GM12873 (cell line): ENCODE measurements at regions not wholly inside any gene's neighbourhood (a gene's known extent, or its start where the extent isn't known, plus 50 kb on each side); places are given as distances from the start of the nearest gene placed in this dataset.

Experiments used
- TF ChIP-seq, protein P1 (sequence below): IDR thresholded peaks from 2 replicates; pipeline ENCODE4 v1.5.1; 2012; ENCODE audit warnings: low read depth, mild to moderate bottlenecking, moderate library complexity, low read length, control low read depth; ENCODE audit not compliant: insufficient read depth; ENCODE audit errors: missing control alignments

DNA sequence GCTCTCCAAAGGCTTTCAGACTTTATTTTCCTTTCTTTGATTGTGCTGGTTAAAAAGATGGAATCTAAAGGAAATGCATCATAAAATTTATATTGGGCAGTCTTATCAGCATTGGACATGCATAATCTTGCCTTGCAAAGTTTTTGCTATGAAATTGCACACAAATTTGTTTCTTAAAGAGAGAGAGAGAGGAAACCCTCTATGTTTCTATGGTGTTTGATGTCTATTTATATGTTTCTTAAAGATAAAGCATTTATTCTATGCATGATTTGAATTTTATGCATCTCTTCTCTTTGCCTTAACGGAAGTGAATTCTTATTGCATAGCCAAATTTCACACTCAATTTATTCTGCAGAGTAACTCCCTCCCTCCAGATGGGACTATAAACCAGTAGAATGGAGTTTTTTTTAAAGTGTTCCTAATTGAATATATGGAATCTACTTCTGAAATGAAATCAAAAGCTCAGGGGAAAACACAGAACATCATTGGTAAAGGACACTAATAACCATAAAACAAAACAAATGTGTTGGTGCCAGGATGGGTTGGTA is 83.5 kb upstream of the PPARGC1A start:
- TF ChIP-seq, protein P1, sequence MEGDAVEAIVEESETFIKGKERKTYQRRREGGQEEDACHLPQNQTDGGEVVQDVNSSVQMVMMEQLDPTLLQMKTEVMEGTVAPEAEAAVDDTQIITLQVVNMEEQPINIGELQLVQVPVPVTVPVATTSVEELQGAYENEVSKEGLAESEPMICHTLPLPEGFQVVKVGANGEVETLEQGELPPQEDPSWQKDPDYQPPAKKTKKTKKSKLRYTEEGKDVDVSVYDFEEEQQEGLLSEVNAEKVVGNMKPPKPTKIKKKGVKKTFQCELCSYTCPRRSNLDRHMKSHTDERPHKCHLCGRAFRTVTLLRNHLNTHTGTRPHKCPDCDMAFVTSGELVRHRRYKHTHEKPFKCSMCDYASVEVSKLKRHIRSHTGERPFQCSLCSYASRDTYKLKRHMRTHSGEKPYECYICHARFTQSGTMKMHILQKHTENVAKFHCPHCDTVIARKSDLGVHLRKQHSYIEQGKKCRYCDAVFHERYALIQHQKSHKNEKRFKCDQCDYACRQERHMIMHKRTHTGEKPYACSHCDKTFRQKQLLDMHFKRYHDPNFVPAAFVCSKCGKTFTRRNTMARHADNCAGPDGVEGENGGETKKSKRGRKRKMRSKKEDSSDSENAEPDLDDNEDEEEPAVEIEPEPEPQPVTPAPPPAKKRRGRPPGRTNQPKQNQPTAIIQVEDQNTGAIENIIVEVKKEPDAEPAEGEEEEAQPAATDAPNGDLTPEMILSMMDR: no peak

GRCh38 chr4:23972805-23973204 is 83.0 kb upstream of the PPARGC1A start:
- TF ChIP-seq, protein P1: no peak

DNA sequence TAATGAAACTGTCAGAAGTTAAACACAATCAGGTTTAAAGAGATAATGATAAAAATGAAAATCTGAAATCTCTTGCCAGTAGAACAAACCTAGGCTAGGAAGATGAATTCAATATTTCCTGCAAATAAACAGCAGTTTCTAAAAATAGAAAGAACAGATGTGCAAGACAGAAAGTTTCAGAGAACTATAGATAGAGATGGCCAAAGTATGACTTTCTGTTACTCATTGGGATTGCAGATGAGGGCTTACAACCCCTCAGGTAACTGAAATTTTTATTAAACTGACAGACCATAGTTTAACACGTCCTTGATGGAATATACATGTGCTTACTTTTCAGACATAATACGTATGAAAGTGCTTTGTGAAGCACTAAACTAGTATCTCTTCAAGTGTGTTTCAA is 82.3 kb upstream of the PPARGC1A start:
- TF ChIP-seq, protein P1: no peak

GRCh38 chr4:23970201-23970850 is 80.5 kb upstream of the PPARGC1A start:
- TF ChIP-seq, protein P1: no peak

- TF ChIP-seq, protein P1: no peak
These were observed 79.8 kb upstream of the PPARGC1A start for GRCh38 chr4:23969635-23970145.

- TF ChIP-seq, protein P1: no peak
These were observed 77.4 kb upstream of the PPARGC1A start for GRCh38 chr4:23967281-23967680.

GRCh38 chr4:23966725-23967124 is 76.9 kb upstream of the PPARGC1A start:
- TF ChIP-seq, protein P1: peak; percentile 30
